ENCODE measurements at regions not wholly inside any gene's neighbourhood (a gene's known extent, or its start where the extent isn't known, plus 50 kb on each side); places are given as distances from the start of the nearest gene placed in this dataset.

DNA sequence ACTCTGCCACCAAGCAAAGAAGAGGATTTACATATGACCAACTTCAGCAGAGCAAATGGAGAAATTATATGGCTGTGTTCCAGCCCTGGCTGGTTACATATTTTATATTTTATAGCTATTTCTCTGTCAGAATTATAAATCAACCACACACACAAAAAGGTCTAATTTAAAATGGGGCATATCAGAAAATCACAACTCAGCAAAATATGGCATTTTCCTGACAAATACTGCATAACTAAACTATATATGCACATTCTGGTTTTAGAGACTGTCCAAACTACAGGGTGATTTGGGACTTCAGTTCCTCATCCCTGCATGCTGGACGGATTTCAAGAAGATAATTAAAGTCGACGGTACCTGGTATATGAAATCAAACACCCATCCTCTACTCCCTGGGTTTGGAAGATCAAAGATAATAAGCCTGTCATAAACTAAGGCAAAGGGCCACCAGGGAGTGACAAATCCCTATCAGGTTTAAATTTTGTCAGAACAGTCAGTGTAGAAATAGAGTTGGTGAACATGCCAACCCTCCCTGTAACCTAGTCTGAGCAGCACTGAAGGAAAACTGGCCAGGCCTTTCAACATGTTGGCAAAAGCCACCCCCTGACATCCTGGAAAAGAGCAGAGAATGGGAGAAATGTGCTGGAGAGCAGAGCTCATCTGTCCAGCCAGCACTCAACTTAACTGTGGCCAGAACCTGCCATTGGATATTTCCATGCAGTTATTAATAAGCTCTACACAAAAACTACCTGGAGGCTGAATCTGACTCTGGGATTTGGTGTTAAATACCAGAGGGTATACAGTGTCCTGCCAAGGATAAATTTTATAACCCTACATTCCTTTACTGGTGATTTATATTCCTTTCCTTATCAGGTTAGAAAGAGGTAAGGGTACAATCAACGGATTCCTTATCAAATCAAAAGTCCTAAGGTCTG is 235.7 kb downstream of the ENC1 start:
- no peaks in the 10 kb centered on the region for H3K27me3 ChIP-seq (ENCODE audit: insufficient read depth, low read length)
- H3K4me3 ChIP-seq (ENCODE audit: low read length): no peak overlapping the region
- H3K9me3 ChIP-seq (ENCODE audit: low read depth, low read length): no peaks in the 10 kb centered on the region
- no peaks in the 10 kb centered on the region for H3K4me1 ChIP-seq (ENCODE audit: insufficient read depth, low read length)

DNA sequence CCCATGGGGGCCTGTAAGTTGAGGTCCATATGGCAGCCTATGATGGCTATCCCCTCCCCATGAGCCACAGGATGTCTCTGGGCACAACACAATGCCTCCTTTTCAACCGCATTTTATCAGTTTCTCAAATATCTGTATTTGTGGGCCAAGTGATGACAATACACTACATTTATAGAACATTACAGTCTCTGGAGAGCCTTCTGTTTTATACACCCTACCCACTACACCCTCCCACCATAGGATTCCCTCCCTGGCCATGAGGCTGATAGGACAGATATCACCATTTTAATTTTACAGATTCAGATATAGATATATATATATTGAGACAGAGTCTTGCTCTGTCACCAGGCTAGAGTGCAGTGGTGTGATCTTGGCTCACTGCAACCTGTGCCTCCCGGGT is 236.8 kb downstream of the ENC1 start:
- no peaks in the 10 kb centered on the region for H3K9me3 ChIP-seq (ENCODE audit: low read depth, low read length)
- H3K4me3 ChIP-seq (ENCODE audit: low read length): no peak overlapping the region

DNA sequence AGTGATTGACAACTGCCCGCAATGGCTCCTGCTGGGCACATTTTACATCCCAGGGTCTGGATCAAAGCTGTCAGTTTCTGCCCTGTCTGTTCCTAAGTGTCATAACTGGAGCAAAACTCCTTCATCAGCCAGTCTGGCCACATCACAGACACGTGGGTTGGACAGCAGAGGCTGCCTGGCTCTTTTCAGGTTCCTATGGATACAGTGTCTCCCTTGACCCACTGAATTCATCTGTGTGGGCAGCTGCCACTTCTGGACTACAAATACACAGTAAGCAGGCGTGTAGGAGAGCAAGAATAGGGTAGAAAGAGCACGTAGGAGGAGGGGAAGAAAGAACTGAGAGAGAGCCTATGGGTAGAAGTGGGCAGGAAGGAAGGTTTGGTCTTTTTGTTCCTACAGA is 238.0 kb downstream of the ENC1 start:
- Histone ChIP-seq H3K9me3 (ENCODE audit: low read depth, low read length) (no peaks in the 10 kb centered on the region), H3K4me1 (ENCODE audit: insufficient read depth, low read length) (no peaks in the 10 kb centered on the region), H3K27me3 (ENCODE audit: insufficient read depth, low read length) (no peaks in the 10 kb centered on the region), H3K4me3 (ENCODE audit: low read length) (no peak overlapping the region)

More for the DNA sequence above, 236.8 kb downstream of the ENC1 start:
- H3K27me3 ChIP-seq (ENCODE audit: insufficient read depth, low read length): no peaks in the 10 kb centered on the region
- H3K4me1 ChIP-seq (ENCODE audit: insufficient read depth, low read length): no peaks in the 10 kb centered on the region

DNA sequence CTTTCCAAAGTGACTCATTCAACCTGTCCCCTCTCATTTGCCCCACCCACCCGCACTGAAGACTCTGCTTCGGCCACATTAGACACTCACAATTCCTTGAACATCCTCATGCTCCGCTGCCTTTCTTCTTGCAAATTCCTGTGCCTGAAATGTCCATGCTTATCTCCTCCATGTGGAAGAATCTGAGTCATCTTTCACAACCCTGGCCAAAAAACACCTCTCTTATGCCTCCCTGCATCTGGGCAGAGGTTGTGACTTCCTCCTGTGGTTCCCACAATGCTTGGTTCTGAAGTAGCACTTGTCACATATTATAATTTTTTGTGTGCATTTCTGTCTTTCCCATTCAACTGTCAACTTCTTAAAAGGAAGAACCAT is 238.6 kb downstream of the ENC1 start:
- H3K4me1 ChIP-seq (ENCODE audit: insufficient read depth, low read length): no peaks in the 10 kb centered on the region
- no peaks in the 10 kb centered on the region for H3K9me3 ChIP-seq (ENCODE audit: low read depth, low read length)
- H3K27me3 ChIP-seq (ENCODE audit: insufficient read depth, low read length): no peaks in the 10 kb centered on the region
- H3K4me3 ChIP-seq (ENCODE audit: low read length): no peak overlapping the region

DNA sequence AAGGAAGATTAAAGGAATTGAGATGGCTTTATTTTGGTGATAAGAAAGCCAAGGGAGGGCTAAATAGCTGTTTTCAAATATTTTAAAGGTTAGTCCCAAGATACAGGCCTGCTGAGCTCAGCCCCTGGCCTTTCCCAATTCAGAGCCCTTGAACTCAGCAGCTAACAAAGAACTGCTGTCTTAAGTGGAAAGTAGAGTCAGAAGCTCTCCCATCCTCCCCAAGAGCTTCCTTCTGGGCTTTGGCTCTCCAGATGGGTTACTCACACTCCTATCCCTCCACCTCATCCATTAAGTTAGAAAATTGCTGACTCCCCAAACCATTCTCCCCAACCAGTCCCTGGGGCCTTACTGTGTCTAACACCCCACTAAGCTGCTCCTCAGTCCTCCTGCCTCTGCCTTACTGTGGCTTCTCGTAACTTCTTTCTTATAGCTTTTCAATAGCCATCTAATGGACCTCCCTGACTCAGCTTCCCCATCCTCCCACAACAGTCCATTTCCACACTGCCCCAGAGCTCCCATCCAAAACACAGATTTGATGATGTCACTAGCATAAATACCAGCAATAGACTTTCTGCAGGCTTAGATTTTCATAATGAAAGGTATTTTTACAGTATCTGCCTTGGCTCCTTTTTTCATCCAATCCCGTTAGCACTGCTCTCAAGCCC is 239.1 kb downstream of the ENC1 start:
- no peaks in the 10 kb centered on the region for H3K4me1 ChIP-seq (ENCODE audit: insufficient read depth, low read length)
- no peaks in the 10 kb centered on the region for H3K27me3 ChIP-seq (ENCODE audit: insufficient read depth, low read length)
- H3K9me3 ChIP-seq (ENCODE audit: low read depth, low read length): no peaks in the 10 kb centered on the region
- no peak overlapping the region for H3K4me3 ChIP-seq (ENCODE audit: low read length)

DNA sequence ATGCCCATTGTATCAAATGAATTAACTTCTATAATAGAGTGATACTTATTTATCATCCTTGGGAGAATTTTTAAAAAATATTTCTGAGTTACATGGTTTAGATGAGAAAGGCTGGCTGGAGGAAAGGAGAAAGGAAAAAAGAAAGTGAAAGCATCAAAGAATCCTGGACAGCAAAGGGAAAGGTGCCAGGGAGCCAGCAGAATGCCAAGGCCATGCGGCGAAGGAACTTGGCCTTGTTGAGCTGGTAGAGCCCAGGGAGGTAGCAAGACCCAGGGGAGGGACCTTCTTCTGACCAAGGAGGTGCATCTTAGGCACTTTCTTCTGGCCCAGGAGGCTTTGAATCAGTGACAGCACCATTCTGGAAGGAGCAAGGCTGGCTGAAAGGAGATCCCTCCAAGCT is 240.5 kb downstream of the ENC1 start:
- H3K9me3 ChIP-seq (ENCODE audit: low read depth, low read length): no peaks in the 10 kb centered on the region
- no peaks in the 10 kb centered on the region for H3K4me1 ChIP-seq (ENCODE audit: insufficient read depth, low read length)
- H3K27me3 ChIP-seq (ENCODE audit: insufficient read depth, low read length): no peaks in the 10 kb centered on the region
- H3K4me3 ChIP-seq (ENCODE audit: low read length): no peak overlapping the region

DNA sequence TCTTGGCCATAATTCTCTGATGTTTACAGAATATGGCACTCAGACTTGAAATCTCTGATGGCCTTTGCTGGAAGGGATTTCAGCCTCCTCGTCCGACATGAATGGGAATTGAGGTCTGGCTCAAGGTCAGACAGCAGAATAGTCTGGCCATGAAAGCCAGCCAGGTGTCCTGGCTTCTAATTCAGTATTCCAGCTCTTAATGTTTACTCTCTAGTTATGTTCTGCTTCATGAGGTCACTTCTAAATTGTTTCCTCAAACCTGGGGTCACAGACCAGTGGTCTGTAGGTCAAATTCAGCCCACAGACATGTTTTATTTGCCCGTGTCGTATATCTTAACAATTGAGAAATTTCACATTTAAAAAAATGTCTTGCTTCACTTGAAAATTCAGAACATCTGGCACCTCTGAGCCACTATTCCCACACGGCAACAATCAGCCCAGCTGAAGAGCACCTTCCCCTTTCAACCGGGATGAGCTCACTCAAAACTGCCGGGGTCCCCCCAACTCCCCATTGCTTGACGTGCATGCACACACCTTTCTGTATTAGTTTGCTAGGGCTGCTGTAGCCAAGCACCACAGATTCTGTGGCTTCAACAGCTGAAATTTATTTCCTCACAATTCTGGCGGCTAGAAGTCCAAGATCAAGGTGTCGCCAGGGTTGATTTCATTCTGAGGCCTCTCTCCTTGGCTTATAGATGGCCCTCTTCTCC is 243.5 kb downstream of the ENC1 start:
- no peaks in the 10 kb centered on the region for H3K9me3 ChIP-seq (ENCODE audit: low read depth, low read length)
- no peak overlapping the region for H3K4me3 ChIP-seq (ENCODE audit: low read length)
- no peaks in the 10 kb centered on the region for H3K4me1 ChIP-seq (ENCODE audit: insufficient read depth, low read length)
- H3K27me3 ChIP-seq (ENCODE audit: insufficient read depth, low read length): no peaks in the 10 kb centered on the region

DNA sequence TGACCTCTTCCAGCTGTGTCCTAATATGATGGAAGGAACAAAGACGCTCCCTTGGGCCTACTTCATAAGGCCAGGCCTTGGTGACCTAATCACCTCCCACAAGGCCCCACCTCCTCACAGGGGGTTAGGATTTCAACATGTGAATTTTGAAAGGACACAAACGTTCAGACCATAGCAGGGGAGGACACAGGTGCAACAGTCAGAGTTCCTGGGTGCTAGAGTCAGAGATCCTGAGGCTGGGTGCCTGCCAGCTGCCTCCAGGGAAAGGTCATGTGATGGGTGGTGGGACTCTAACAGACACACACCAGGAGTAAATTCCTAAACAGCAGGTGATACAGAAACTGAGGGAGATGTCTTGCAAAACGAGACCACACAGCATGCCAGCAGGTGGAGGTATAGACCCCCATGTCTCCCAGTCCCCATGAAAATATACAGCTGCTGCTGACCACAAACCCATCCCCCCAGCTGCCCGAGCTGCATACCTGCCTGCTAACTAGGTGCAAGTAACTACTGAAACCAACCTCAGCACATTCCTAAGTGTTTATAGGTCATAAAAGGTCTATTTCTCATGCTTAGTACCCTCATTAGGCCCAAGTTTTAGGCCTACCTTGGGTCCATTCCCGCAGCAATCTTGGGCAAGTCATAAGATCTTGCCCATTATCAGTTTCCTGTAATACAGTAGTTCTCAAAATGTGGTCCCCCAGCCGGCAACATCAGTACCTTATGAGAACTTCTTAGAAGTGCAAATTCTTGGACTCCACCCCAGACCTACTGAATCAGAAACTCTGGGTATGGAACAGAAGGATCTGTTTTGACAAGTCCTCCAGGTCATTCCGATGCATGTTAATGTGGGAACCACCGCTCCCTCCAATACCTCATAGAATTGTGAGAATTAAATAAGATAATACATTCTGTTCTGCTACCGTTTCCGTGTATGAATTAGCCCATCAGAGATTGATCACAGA is 245.3 kb downstream of the ENC1 start:
- H3K27me3 ChIP-seq (ENCODE audit: insufficient read depth, low read length): no peaks in the 10 kb centered on the region
- H3K9me3 ChIP-seq (ENCODE audit: low read depth, low read length): no peaks in the 10 kb centered on the region
- H3K4me1 ChIP-seq (ENCODE audit: insufficient read depth, low read length): no peaks in the 10 kb centered on the region
- no peak overlapping the region for H3K4me3 ChIP-seq (ENCODE audit: low read length)

DNA sequence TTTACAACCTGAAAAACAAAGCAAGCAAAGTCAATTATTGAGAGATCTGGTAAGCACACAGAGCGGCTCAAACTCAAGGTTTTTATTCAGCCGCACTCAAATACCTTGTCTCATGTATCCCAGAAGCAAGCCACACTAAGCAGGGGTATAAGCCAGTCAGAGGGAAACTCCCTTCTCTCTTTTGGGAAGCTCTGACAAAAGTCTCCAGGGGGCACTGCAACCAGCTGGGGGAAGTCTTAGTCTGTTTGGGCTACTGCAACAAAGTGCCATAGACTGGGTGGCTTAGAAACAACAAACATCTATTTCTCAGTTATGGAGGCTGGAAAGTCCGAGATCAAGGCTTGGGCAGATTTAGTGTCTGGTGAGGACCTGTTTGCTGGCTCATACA is 246.0 kb downstream of the ENC1 start:
- Histone ChIP-seq H3K9me3 (ENCODE audit: low read depth, low read length) (no peaks in the 10 kb centered on the region), H3K4me1 (ENCODE audit: insufficient read depth, low read length) (no peaks in the 10 kb centered on the region), H3K27me3 (ENCODE audit: insufficient read depth, low read length) (no peaks in the 10 kb centered on the region), H3K4me3 (ENCODE audit: low read length) (no peak overlapping the region)

DNA sequence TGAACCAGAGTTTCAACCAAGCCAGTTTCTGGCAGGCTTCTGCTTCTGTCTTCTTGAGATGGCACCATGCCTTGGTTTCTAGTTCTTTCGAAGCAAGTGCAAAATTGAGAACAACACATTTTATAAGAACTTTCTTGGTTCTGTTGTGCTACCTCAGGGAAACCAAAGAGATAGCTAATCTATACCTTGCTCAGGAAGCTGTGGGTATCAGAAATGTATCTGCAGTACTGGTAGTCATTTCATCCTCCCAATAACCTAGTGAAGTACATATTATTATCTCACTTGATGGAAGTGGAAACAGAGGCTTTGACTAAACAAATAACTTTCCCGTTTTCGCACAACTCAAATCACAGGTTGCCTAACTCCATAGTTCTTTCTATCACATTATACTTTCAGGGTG is 246.6 kb downstream of the ENC1 start:
- Histone ChIP-seq H3K4me3 (ENCODE audit: low read length) (no peak overlapping the region), H3K9me3 (ENCODE audit: low read depth, low read length) (no peaks in the 10 kb centered on the region), H3K4me1 (ENCODE audit: insufficient read depth, low read length) (no peaks in the 10 kb centered on the region), H3K27me3 (ENCODE audit: insufficient read depth, low read length) (no peaks in the 10 kb centered on the region)

DNA sequence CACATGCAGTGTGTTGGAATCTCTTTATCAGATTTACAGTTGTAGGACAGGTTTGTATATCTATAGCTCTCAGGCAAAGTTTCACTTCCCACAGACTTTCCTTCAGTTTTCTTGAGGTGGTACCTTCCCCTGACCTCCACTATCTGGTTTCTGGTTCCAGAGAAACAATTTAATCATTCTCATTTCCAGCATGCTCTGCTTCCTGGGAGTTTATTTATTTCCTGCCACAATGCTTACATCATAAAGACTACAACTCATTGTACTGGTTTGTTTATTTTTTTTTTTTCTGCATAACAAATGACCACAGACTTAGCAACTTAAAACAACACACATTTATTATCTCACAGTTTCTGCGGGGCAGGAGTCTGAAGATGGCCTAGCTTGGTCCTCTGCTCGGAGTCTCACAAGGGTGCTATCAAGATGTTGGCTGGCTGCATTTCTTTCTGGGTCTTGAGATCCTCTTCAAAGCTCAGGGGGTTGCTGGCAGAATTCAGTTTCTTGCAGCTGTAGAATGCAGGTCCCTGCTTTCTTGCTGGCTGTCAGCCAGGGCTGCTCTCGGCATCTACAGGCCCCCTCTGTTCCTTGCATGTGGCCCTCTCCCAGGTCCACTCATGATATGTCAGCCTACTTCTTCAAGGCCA is 247.7 kb downstream of the ENC1 start:
- Histone ChIP-seq H3K4me1 (ENCODE audit: insufficient read depth, low read length) (no peaks in the 10 kb centered on the region), H3K4me3 (ENCODE audit: low read length) (no peak overlapping the region), H3K27me3 (ENCODE audit: insufficient read depth, low read length) (no peaks in the 10 kb centered on the region), H3K9me3 (ENCODE audit: low read depth, low read length) (no peaks in the 10 kb centered on the region)

DNA sequence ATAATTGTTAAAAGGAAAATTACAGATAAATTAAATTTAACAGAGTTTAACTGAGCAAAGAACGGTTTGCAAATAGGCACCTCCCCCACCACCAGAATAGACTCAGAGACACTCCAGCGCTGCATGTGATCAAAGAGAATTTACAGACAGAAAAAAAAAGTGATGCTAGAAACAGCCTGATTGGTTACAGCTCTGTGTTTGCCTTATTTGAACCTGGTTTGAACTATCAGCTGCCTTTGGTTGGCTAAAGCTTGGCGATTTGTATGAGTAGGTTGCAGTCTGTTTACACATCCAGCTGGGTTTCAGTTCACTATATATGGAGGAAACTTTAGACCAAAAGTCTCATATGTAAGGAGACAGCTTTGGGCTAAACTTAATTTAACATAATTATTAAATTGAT is 249.1 kb downstream of the ENC1 start:
- no peaks in the 10 kb centered on the region for H3K4me1 ChIP-seq (ENCODE audit: insufficient read depth, low read length)

DNA sequence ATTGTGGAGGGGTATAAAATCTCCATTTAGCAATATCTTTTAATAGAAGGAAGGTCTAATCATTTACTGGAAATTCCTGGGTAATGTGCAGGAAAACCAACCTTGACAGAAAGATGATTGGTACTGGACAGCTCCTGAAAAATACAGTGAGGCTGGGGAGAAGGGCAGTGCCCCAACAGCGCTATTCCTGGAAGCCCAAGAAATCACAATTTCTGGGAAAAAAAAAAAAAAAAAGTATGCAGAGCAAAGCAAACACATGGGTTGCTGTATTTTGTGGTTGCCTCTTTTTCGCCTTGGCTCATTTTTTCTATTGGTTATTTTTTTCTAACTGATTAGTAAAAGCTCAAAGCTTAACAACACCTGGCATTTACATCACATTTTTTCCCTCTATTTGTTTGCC is 249.7 kb downstream of the ENC1 start:
- no peaks in the 10 kb centered on the region for H3K9me3 ChIP-seq (ENCODE audit: low read depth, low read length)
- H3K4me3 ChIP-seq (ENCODE audit: low read length): no peak overlapping the region
- no peaks in the 10 kb centered on the region for H3K4me1 ChIP-seq (ENCODE audit: insufficient read depth, low read length)
- no peaks in the 10 kb centered on the region for H3K27me3 ChIP-seq (ENCODE audit: insufficient read depth, low read length)

More for the DNA sequence above, 249.1 kb downstream of the ENC1 start:
- no peak overlapping the region for H3K4me3 ChIP-seq (ENCODE audit: low read length)
- H3K9me3 ChIP-seq (ENCODE audit: low read depth, low read length): no peaks in the 10 kb centered on the region
- H3K27me3 ChIP-seq (ENCODE audit: insufficient read depth, low read length): no peaks in the 10 kb centered on the region

DNA sequence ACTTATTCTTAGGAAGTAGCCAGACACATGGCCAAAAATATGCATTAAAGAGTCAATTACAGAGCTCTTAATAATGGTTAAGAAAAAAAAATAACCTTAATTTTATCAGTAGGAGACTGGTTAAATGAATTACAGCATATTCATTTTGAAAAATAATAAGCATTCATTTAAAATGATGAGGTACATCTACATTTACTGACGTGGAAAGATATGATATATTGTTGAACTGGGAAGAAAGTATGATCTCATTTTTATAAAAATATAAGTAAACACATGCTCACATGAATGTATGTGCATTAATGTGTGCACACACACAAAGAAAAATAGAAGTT is 250.3 kb downstream of the ENC1 start:
- no peaks in the 10 kb centered on the region for H3K27me3 ChIP-seq (ENCODE audit: insufficient read depth, low read length)
- no peak overlapping the region for H3K4me3 ChIP-seq (ENCODE audit: low read length)
- H3K9me3 ChIP-seq (ENCODE audit: low read depth, low read length): no peaks in the 10 kb centered on the region
- no peaks in the 10 kb centered on the region for H3K4me1 ChIP-seq (ENCODE audit: insufficient read depth, low read length)
